H1 (cell line): ENCODE measurements at regions not wholly inside any gene's neighbourhood (a gene's known extent, or its start where the extent isn't known, plus 50 kb on each side); places are given as distances from the start of the nearest gene placed in this dataset.

Experiments
- CTCF ChIA-PET: fragments of 300-600 bp; sonication (Branson Sonifier 250); formaldehyde crosslinking; loops from one replicate; lab custom pipeline; 2021; ENCODE audit not compliant: partially characterized antibody; lab: Charles Lee
- POLR2A ChIA-PET: fragments of 300-600 bp; sonication (Branson Sonifier 250); formaldehyde crosslinking; loops from one replicate; lab custom pipeline; 2021; ENCODE audit warnings: inconsistent platforms; ENCODE audit not compliant: partially characterized antibody; lab: Charles Lee
- DNase-seq, 2 experiments: peaks; one replicate each; pipeline versions ENCODE4 v3.0.0 to v3.0.0-alpha.2; 2010 to 2022; ENCODE audit warnings: low spot score in 2 of 2, low read depth in 1 of 2, mixed read lengths in 1 of 2
- FAIRE-seq: peaks from 2 replicates; lab custom pipeline; 2011; peaks lifted over from hg19 to GRCh38; lab: Jason Lieb, UNC
- H2AFZ ChIP-seq: 2 replicates; pipeline ENCODE4 v1.8.1; 2012; ENCODE audit warnings: low read length, inconsistent platforms
- H2AK5ac ChIP-seq: 2 replicates; pipeline ENCODE4 v1.6.1; 2013; ENCODE audit warnings: low read depth, low read length
- H2BK120ac ChIP-seq: replicated peaks from 2 replicates; pipeline ENCODE3; 2013; ENCODE audit warnings: low read depth, low read length, inconsistent platforms
- H2BK12ac ChIP-seq: 2 replicates; pipeline ENCODE4 v1.6.1; 2013; ENCODE audit warnings: low read depth, low read length
- H2BK15ac ChIP-seq: 2 replicates; pipeline ENCODE4 v1.6.1; 2013; ENCODE audit warnings: low read length
- H2BK20ac ChIP-seq: 2 replicates; pipeline ENCODE4 v1.6.1; 2013; ENCODE audit warnings: low read length
- H2BK5ac ChIP-seq: 2 replicates; pipeline ENCODE4 v1.6.1; 2013; ENCODE audit warnings: low read depth, low read length
- H3K14ac ChIP-seq: 2 replicates; pipeline ENCODE4 v1.6.1; 2013; ENCODE audit warnings: inconsistent platforms; ENCODE audit not compliant: insufficient read length
- H3K18ac ChIP-seq: 2 replicates; pipeline ENCODE4 v1.6.1; 2013; ENCODE audit warnings: low read length; ENCODE audit errors: extremely low read depth
- H3K23ac ChIP-seq: 2 replicates; pipeline ENCODE4 v1.6.1; 2013; ENCODE audit warnings: inconsistent platforms; ENCODE audit not compliant: insufficient read length
- H3K23me2 ChIP-seq: 2 replicates; pipeline ENCODE4 v1.6.1; 2013; ENCODE audit warnings: low read depth, low read length
- H3K27ac ChIP-seq: 2 replicates; pipeline ENCODE4 v1.6.1; 2011; ENCODE audit warnings: low read depth, low read length, inconsistent platforms
- H3K27me3 ChIP-seq, 4 experiments: replicated peaks in 1 of 4; 1 replicate in 1 of 4; 2 replicates in 3 of 4; pipeline versions ENCODE4 v1.6.1 to v1.8.1; 2011 to 2013; ENCODE audit warnings: low read length in 3 of 4, mild to moderate bottlenecking in 3 of 4, inconsistent platforms in 2 of 4, mixed read lengths in 2 of 4, moderate library complexity in 1 of 4; ENCODE audit not compliant: control insufficient read depth in 3 of 4, insufficient read depth in 3 of 4; ENCODE audit errors: extremely low read depth in 1 of 4
- H3K36me3 ChIP-seq, 4 experiments: 2 replicates each; pipeline versions ENCODE4 v1.6.1 to v1.8.1; 2011 to 2013; ENCODE audit warnings: mild to moderate bottlenecking in 4 of 4, low read length in 3 of 4, moderate library complexity in 2 of 4, control low read depth in 1 of 4, inconsistent platforms in 1 of 4; ENCODE audit not compliant: insufficient read depth in 4 of 4, control insufficient read depth in 2 of 4
- H3K4ac ChIP-seq: replicated peaks from 2 replicates; pipeline ENCODE3; 2013; ENCODE audit warnings: low read length, low read depth, mixed read lengths, inconsistent platforms; ENCODE audit not compliant: insufficient read length
- H3K4me1 ChIP-seq, 4 experiments: replicated peaks in 1 of 4; 1 replicate in 1 of 4; 2 replicates in 3 of 4; pipeline versions ENCODE4 v1.6.1 to v1.8.1; 2011 to 2013; ENCODE audit warnings: low read length in 3 of 4, inconsistent platforms in 2 of 4, mixed read lengths in 1 of 4; ENCODE audit not compliant: insufficient read depth in 4 of 4, control insufficient read depth in 3 of 4
- H3K4me2 ChIP-seq, 2 experiments: 2 replicates each; pipeline versions ENCODE4 v1.6.1 to v1.8.1; 2011 to 2013; ENCODE audit warnings: low read depth in 2 of 2, low read length in 2 of 2, control low read depth in 1 of 2, inconsistent platforms in 1 of 2, mild to moderate bottlenecking in 1 of 2; ENCODE audit not compliant: insufficient read depth in 1 of 2
- H3K4me3 ChIP-seq, 4 experiments: fragments of 200-600, 300-600 bp in 1 of 4; sonication (generic), shearing (Covaris generic), sonication (Bioruptor Twin) in 1 of 4; 2 replicates each; pipeline versions ENCODE4 v1.5.1 to v1.8.1; 2011 to 2016; ENCODE audit warnings: low read length in 4 of 4, low read depth in 3 of 4, control low read depth in 2 of 4, inconsistent platforms in 2 of 4, mild to moderate bottlenecking in 2 of 4, mixed read lengths in 1 of 4, moderate library complexity in 1 of 4; ENCODE audit not compliant: insufficient read depth in 2 of 4; ENCODE audit errors: extremely low read depth in 1 of 4
- H3K56ac ChIP-seq: replicated peaks from 2 replicates; pipeline ENCODE3; 2013; ENCODE audit warnings: low read depth, mild to moderate bottlenecking, mixed read lengths, low read length, inconsistent platforms; ENCODE audit not compliant: insufficient read length
- H3K79me1 ChIP-seq: 2 replicates; pipeline ENCODE4 v1.6.1; 2013; ENCODE audit warnings: low read depth, low read length, control low read depth
- H3K79me2 ChIP-seq, 2 experiments: 2 replicates each; pipeline versions ENCODE4 v1.6.1 to v1.8.1; 2012 to 2013; ENCODE audit warnings: low read length in 2 of 2, mild to moderate bottlenecking in 2 of 2, inconsistent platforms in 1 of 2; ENCODE audit not compliant: insufficient read depth in 2 of 2, control insufficient read depth in 1 of 2
- H3K9ac ChIP-seq, 4 experiments: replicated peaks in 1 of 4; 1 replicate in 1 of 4; 2 replicates in 3 of 4; pipeline versions ENCODE4 v1.6.1 to v1.8.1; 2011 to 2013; ENCODE audit warnings: low read depth in 3 of 4, low read length in 3 of 4, control low read depth in 2 of 4, mild to moderate bottlenecking in 2 of 4, moderate library complexity in 2 of 4, inconsistent platforms in 1 of 4; ENCODE audit errors: extremely low read depth in 1 of 4
- H3K9me3 ChIP-seq, 2 experiments: 2 replicates each; pipeline versions ENCODE4 v1.6.1 to v1.8.1; 2012 to 2013; ENCODE audit warnings: mild to moderate bottlenecking in 2 of 2, moderate library complexity in 2 of 2, control low read depth in 1 of 2, inconsistent platforms in 1 of 2, low read depth in 1 of 2, low read length in 1 of 2, mixed read lengths in 1 of 2; ENCODE audit not compliant: insufficient read depth in 2 of 2
- H4K20me1 ChIP-seq, 2 experiments: replicated peaks in 1 of 2; 2 replicates each; pipeline versions ENCODE3 to v1.8.1; 2011 to 2013; ENCODE audit warnings: inconsistent platforms in 2 of 2, low read length in 2 of 2, mild to moderate bottlenecking in 1 of 2; ENCODE audit not compliant: insufficient read depth in 2 of 2, control insufficient read depth in 1 of 2
- H4K5ac ChIP-seq: 2 replicates; pipeline ENCODE4 v1.6.1; 2013; ENCODE audit warnings: low read length, low read depth, mixed read lengths, inconsistent platforms; ENCODE audit not compliant: insufficient read length
- H4K8ac ChIP-seq: 2 replicates; pipeline ENCODE4 v1.8.0; 2013; ENCODE audit warnings: mild to moderate bottlenecking, moderate library complexity, low read length, inconsistent platforms; ENCODE audit not compliant: insufficient read depth; ENCODE audit errors: extremely low read depth
- H4K91ac ChIP-seq: replicated peaks from 2 replicates; pipeline ENCODE3; 2013; ENCODE audit warnings: low read length, mixed read lengths, inconsistent platforms; ENCODE audit not compliant: insufficient read length
- CBX8 ChIP-seq: fragments of 300-800, 300-1000 bp; sonication (generic); IDR thresholded peaks from 2 replicates; pipeline ENCODE4 v1.7.1; 2016; ENCODE audit warnings: low read depth, low read length, borderline replicate concordance
- CEBPB ChIP-seq: IDR thresholded peaks from 2 replicates; pipeline ENCODE4 v1.6.1; 2012; ENCODE audit warnings: low read depth, low read length
- CTCF ChIP-seq, 3 experiments: IDR thresholded peaks; 1 replicate in 2 of 3; 2 replicates in 1 of 3; pipeline versions ENCODE4 v1.5.1 to v1.6.1; 2011; ENCODE audit warnings: low read length in 3 of 3, mild to moderate bottlenecking in 3 of 3, inconsistent platforms in 2 of 3, low read depth in 1 of 3, moderate library complexity in 1 of 3; ENCODE audit not compliant: insufficient read depth in 1 of 3; ENCODE audit errors: control extremely low read depth in 1 of 3
- EGR1 ChIP-seq: IDR thresholded peaks from 2 replicates; pipeline ENCODE4 v1.6.1; 2011; ENCODE audit warnings: low read depth, low read length, borderline replicate concordance
- HDAC6 ChIP-seq: IDR thresholded peaks from one replicate; pipeline ENCODE4 v1.7.1; 2012; ENCODE audit warnings: low read depth, mild to moderate bottlenecking, inconsistent platforms, low read length, moderate library complexity
- KDM1A ChIP-seq: fragments of 200-600, 300-600 bp; sonication (generic); IDR thresholded peaks from 2 replicates; pipeline ENCODE4 v1.7.1; 2016; ENCODE audit warnings: mild to moderate bottlenecking, low read length, borderline replicate concordance
- POLR2A ChIP-seq, 2 experiments: IDR thresholded peaks; 1 replicate in 1 of 2; 2 replicates in 1 of 2; pipeline ENCODE4 v1.6.1; 2011; ENCODE audit warnings: low read depth in 2 of 2, low read length in 2 of 2, mild to moderate bottlenecking in 2 of 2; ENCODE audit errors: control extremely low read depth in 1 of 2
- RNF2 ChIP-seq: fragments of 200-900, 300-1000 bp; sonication (generic); IDR thresholded peaks from 2 replicates; pipeline ENCODE4 v1.7.1; 2016; ENCODE audit warnings: borderline replicate concordance, low read depth, mild to moderate bottlenecking, antibody characterized with exemption, low read length; ENCODE audit not compliant: poor library complexity, severe bottlenecking; ENCODE audit errors: missing control alignments
- SIN3A ChIP-seq, 2 experiments: IDR thresholded peaks in 1 of 2; conservative IDR thresholded peaks in 1 of 2; 2 replicates each; pipeline ENCODE4 v1.6.1; 2011 to 2012; ENCODE audit warnings: low read length in 2 of 2, improper control_type of control experiment in 1 of 2, low read depth in 1 of 2, mild to moderate bottlenecking in 1 of 2
- SP2 ChIP-seq: IDR thresholded peaks from 2 replicates; pipeline ENCODE4 v1.6.1; 2012; ENCODE audit warnings: mild to moderate bottlenecking, low read length, inconsistent platforms
- USF2 ChIP-seq: IDR thresholded peaks from 2 replicates; pipeline ENCODE4 v1.6.1; 2011; ENCODE audit warnings: low read length, improper control_type of control experiment
- WGBS, 2 experiments: shearing (Covaris generic) in 1 of 2; methylation state at CpG; one replicate each; pipeline versions ENCODE4 v1.1.6 to v1.1.7; 2013 to 2015; ENCODE audit warnings: low lambda C conversion rate in 2 of 2, mixed read lengths in 2 of 2, inconsistent platforms in 1 of 2, low coverage in 1 of 2, missing lambda C conversion rate in 1 of 2; ENCODE audit not compliant: insufficient replicate concordance in 2 of 2, insufficient coverage in 1 of 2, insufficient read length in 1 of 2; ENCODE audit errors: extremely low coverage in 1 of 2, missing lambda C conversion rate in 1 of 2; 5-methylcytosine and 5-hydroxymethylcytosine counted together

DNA sequence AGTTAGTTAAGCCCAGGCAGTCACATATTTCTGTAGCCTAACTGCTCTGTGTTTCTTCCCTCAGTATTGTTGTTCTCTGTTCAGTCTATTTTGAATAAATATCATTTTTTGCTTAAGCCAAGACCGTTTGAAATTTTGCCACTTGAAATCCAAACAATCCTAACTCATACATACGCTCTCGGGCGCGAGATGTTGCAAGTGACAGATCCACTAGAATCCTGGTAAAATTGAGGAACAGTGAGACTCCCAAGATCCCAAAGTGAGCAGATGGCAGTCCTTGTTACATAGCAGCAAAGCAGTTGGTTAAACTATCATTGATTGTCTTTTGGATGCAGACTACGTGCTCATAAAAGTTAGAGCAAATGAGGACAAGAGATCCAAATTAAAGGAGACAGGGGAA is 625.4 kb downstream of the TBL1XR1 start:
- H3K79me2 ChIP-seq, result no peaks in the 10 kb centered on the region
- peaks cover 0 to 2% (median 0%) of the 10 kb centered on the region in 4 experiments; a peak in 2 of 7 replicates for H3K4me1 ChIP-seq
- H3K23ac ChIP-seq, result no peak overlapping the region
- no peak overlapping the region for H2BK12ac ChIP-seq
- no peak for DNase-seq
- H4K8ac ChIP-seq, result no peak overlapping the region
- H3K18ac ChIP-seq, result no peak overlapping the region
- no peak overlapping the region for H2BK5ac ChIP-seq
- H2BK120ac ChIP-seq, result no peak overlapping the region
- no peaks in the 10 kb centered on the region for H3K79me1 ChIP-seq
- no peaks in the 10 kb centered on the region for H4K20me1 ChIP-seq
- H4K5ac ChIP-seq, result no peak overlapping the region
- no peaks in the 10 kb centered on the region for H3K27me3 ChIP-seq
- no peaks in the 10 kb centered on the region for H3K9me3 ChIP-seq
- H2BK15ac ChIP-seq, result no peak overlapping the region
- H3K14ac ChIP-seq, result no peak overlapping the region
- no peak for FAIRE-seq
- no peak overlapping the region for H3K56ac ChIP-seq
- no peak overlapping the region for H3K9ac ChIP-seq
- POLR2A ChIA-PET, result no interaction called here
- H3K27ac ChIP-seq, result no peak overlapping the region
- H2AFZ ChIP-seq, result no peak overlapping the region
- 89% methylated on average over 6 of the region's 6 CpGs; no CpG with 5 or more reads in 1 of the 2 experiments for WGBS, 2 experiments
- H2BK20ac ChIP-seq, result no peak overlapping the region
- no peak overlapping the region for H3K4me2 ChIP-seq
- H4K91ac ChIP-seq, result no peak overlapping the region
- CTCF ChIA-PET, result interaction anchor here (0.8 kb wide), 1 partner anchor 208 kb away, joined by 3 read pairs; no protein-coding TSS in a partner anchor
- H3K4me3 ChIP-seq, result no peak overlapping the region
- H3K23me2 ChIP-seq, result no peaks in the 10 kb centered on the region
- no peak overlapping the region for H3K4ac ChIP-seq
- no peak overlapping the region for H2AK5ac ChIP-seq
- no peaks in the 10 kb centered on the region for H3K36me3 ChIP-seq
- TF ChIP-seq USF2, result no peak
- TF ChIP-seq CTCF (IDR thresholded peaks at IDR 0.05; ENCODE audit: control extremely low read depth in 1 of 3, insufficient read depth in 1 of 3, low read depth in 1 of 3, low read length in 3 of 3), result no peak
- TF ChIP-seq EGR1, result no peak
- TF ChIP-seq SIN3A (conservative IDR thresholded peaks at IDR 0.05 in 1 of 2, IDR thresholded peaks at IDR 0.05 in 1 of 2; ENCODE audit: low read depth in 1 of 2, low read length in 2 of 2), result no peak
- TF ChIP-seq KDM1A, result no peak
- no peak for TF ChIP-seq HDAC6
- TF ChIP-seq RNF2, result no peak
- no peak for TF ChIP-seq CBX8
- TF ChIP-seq POLR2A (IDR thresholded peaks at IDR 0.05; ENCODE audit: control extremely low read depth in 1 of 2, low read depth in 2 of 2, low read length in 2 of 2), result no peak
- TF ChIP-seq CEBPB, result no peak
- TF ChIP-seq SP2, result no peak
